HEK293 (cell line): ENCODE measurements at regions not wholly inside any gene's neighbourhood (a gene's known extent, or its start where the extent isn't known, plus 50 kb on each side); places are given as distances from the start of the nearest gene placed in this dataset.

Experiments
- REST ChIP-seq: fragments of 450-650 bp; formaldehyde crosslinking; IDR thresholded peaks from 2 replicates; pipeline ENCODE4 v1.5.1; 2016; ENCODE audit warnings: missing biosample characterization, missing genetic modification characterization
- SP2 ChIP-seq: fragments of 450-650 bp; formaldehyde crosslinking; IDR thresholded peaks from 2 replicates; pipeline ENCODE4 v1.5.1; 2016; ENCODE audit warnings: missing biosample characterization, missing genetic modification characterization
- ZBTB21 ChIP-seq: fragments of 450-650 bp; formaldehyde crosslinking; IDR thresholded peaks from 2 replicates; pipeline ENCODE4 v1.5.1; 2017; ENCODE audit warnings: missing biosample characterization, missing genetic modification characterization
- ZFP37 ChIP-seq: fragments of 450-650 bp; formaldehyde crosslinking; IDR thresholded peaks from 2 replicates; pipeline ENCODE4 v1.5.1; 2016; ENCODE audit warnings: missing biosample characterization, missing genetic modification characterization
- ZNF174 ChIP-seq: fragments of 450-650 bp; formaldehyde crosslinking; IDR thresholded peaks from 2 replicates; pipeline ENCODE4 v1.5.0; 2017; ENCODE audit warnings: missing biosample characterization, mild to moderate bottlenecking, missing genetic modification characterization
- ZNF248 ChIP-seq: fragments of 450-650 bp; formaldehyde crosslinking; IDR thresholded peaks from 2 replicates; pipeline ENCODE4 v1.5.1; 2017; ENCODE audit warnings: missing biosample characterization, missing genetic modification characterization
- ZNF292 ChIP-seq: fragments of 450-650 bp; formaldehyde crosslinking; IDR thresholded peaks from 2 replicates; pipeline ENCODE4 v1.5.1; 2016; ENCODE audit warnings: low read depth, missing biosample characterization, missing genetic modification characterization, borderline replicate concordance
- ZNF580 ChIP-seq: fragments of 450-650 bp; formaldehyde crosslinking; IDR thresholded peaks from 2 replicates; pipeline ENCODE4 v1.5.1; 2016; ENCODE audit warnings: missing biosample characterization, missing genetic modification characterization
- ZNF610 ChIP-seq: fragments of 450-650 bp; formaldehyde crosslinking; IDR thresholded peaks from 2 replicates; pipeline ENCODE4 v1.5.1; 2016; ENCODE audit warnings: missing biosample characterization, missing genetic modification characterization, borderline replicate concordance
- ZNF692 ChIP-seq: fragments of 450-650 bp; formaldehyde crosslinking; IDR thresholded peaks from 2 replicates; pipeline ENCODE4 v1.5.1; 2016; ENCODE audit warnings: missing biosample characterization, missing genetic modification characterization
- ZNF707 ChIP-seq: fragments of 450-650 bp; formaldehyde crosslinking; IDR thresholded peaks from 2 replicates; pipeline ENCODE4 v1.5.1; 2016; ENCODE audit warnings: missing biosample characterization, missing genetic modification characterization
- TF ChIP-seq, protein P1 (sequence below): fragments of 450-650 bp; formaldehyde crosslinking; IDR thresholded peaks from 2 replicates; pipeline ENCODE4 v1.5.1; 2016; ENCODE audit warnings: missing biosample characterization, missing genetic modification characterization

DNA sequence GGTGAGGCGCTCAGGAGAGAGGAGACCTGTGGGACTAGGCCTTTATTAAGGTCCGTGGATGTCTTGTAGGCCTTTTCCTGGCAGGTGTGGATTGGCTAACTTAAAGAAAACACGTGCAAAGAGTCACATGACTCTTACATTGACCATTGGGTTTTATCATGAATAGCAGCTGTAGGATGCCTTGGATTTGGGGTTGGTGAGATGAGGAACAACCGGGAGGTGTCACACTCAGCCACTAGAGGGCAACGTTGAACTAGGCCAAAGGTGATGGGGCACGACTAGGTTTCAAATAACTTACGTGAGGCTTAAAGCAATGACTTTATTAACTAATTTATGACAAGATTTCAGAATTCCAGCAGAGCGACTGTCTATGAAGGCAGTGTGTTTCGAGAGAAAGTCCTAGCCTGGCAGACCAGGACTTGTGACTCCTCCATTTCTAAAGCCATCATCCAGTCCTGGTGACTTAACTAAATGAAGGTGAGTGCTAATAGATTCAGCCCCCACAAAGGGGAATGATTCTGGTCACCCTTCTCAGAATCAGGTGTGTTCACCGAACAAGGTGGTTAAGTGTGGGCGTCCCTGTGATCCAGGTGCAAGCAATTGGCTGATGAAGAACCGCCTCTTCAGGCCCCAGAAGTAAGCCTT, 345.6 kb downstream of the MCTP2 start:
- TF ChIP-seq, protein P1, sequence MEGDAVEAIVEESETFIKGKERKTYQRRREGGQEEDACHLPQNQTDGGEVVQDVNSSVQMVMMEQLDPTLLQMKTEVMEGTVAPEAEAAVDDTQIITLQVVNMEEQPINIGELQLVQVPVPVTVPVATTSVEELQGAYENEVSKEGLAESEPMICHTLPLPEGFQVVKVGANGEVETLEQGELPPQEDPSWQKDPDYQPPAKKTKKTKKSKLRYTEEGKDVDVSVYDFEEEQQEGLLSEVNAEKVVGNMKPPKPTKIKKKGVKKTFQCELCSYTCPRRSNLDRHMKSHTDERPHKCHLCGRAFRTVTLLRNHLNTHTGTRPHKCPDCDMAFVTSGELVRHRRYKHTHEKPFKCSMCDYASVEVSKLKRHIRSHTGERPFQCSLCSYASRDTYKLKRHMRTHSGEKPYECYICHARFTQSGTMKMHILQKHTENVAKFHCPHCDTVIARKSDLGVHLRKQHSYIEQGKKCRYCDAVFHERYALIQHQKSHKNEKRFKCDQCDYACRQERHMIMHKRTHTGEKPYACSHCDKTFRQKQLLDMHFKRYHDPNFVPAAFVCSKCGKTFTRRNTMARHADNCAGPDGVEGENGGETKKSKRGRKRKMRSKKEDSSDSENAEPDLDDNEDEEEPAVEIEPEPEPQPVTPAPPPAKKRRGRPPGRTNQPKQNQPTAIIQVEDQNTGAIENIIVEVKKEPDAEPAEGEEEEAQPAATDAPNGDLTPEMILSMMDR (tag by site-specific recombination) = no peak
- no peak for TF ChIP-seq ZNF174 (tag by site-specific recombination)
- TF ChIP-seq SP2 (tag by site-specific recombination) = no peak
- TF ChIP-seq ZNF292 = no peak
- no peak for TF ChIP-seq ZNF707 (tag by site-specific recombination)
- TF ChIP-seq ZNF248 (tag by site-specific recombination) = no peak
- no peak for TF ChIP-seq ZNF580
- TF ChIP-seq ZFP37 (tag by site-specific recombination) = no peak
- no peak for TF ChIP-seq REST (tag by site-specific recombination)
- TF ChIP-seq ZBTB21 (tag by site-specific recombination) = no peak
- no peak for TF ChIP-seq ZNF610
- TF ChIP-seq ZNF692 (tag by site-specific recombination) = no peak
